ENCODE measurements at regions not wholly inside any gene's neighbourhood (a gene's known extent, or its start where the extent isn't known, plus 50 kb on each side); places are given as distances from the start of the nearest gene placed in this dataset.

- no peak for DNase-seq
These were observed 243.4 kb upstream of the STS start for GRCh38 chrX:6904156-6904555.

- DNase-seq: no peak
These were observed 249.1 kb upstream of the STS start for GRCh38 chrX:6898371-6898770.

- DNase-seq: no peak
These were observed 256.1 kb upstream of the STS start for GRCh38 chrX:6891404-6891803.

- DNase-seq: no peak
These were observed 256.8 kb upstream of the STS start for GRCh38 chrX:6890544-6891261.

- no peak for DNase-seq
These were observed 261.6 kb upstream of the STS start for GRCh38 chrX:6885909-6886308.

- no peak for DNase-seq
These were observed 262.1 kb upstream of the STS start for GRCh38 chrX:6885396-6885795.

GRCh38 chrX:6861456-6861855 lies 286.1 kb upstream of the STS start:
- DNase-seq: no peak

- DNase-seq: no peak
These were observed 289.8 kb upstream of the STS start for GRCh38 chrX:6857749-6858148.

GRCh38 chrX:6856471-6856870 lies 291.0 kb upstream of the STS start:
- DNase-seq: no peak

GRCh38 chrX:6852869-6853268 lies 294.6 kb upstream of the STS start:
- DNase-seq: peak; percentile 34

- DNase-seq: no peak
These were observed 295.4 kb upstream of the STS start for GRCh38 chrX:6852121-6852520.

- no peak for DNase-seq
These were observed 296.4 kb upstream of the STS start for GRCh38 chrX:6851140-6851539.

GRCh38 chrX:6849716-6850414 lies 297.6 kb upstream of the STS start:
- DNase-seq: no peak

- DNase-seq: no peak
These were observed 297.7 kb upstream of the VCX3A start for GRCh38 chrX:6832619-6833018.

- DNase-seq: no peak
These were observed 291.9 kb upstream of the VCX3A start for GRCh38 chrX:6826856-6827255.

GRCh38 chrX:6821730-6822129 lies 286.8 kb upstream of the VCX3A start:
- no peak for DNase-seq

GRCh38 chrX:6813836-6814370 lies 279.0 kb upstream of the VCX3A start:
- DNase-seq: no peak

GRCh38 chrX:6812087-6812486 lies 277.2 kb upstream of the VCX3A start:
- no peak for DNase-seq

GRCh38 chrX:6810776-6811175 lies 275.9 kb upstream of the VCX3A start:
- no peak for DNase-seq

- DNase-seq: no peak
These were observed 268.7 kb upstream of the VCX3A start for GRCh38 chrX:6803607-6804006.

GRCh38 chrX:6793000-6793399 lies 258.1 kb upstream of the VCX3A start:
- DNase-seq: no peak

GRCh38 chrX:6783912-6784311 lies 249.0 kb upstream of the VCX3A start:
- no peak for DNase-seq

- DNase-seq: no peak
These were observed 247.9 kb upstream of the VCX3A start for GRCh38 chrX:6782831-6783230.
